Kidney epithelial cell (primary cell): ENCODE measurements at regions not wholly inside any gene's neighbourhood (a gene's known extent, or its start where the extent isn't known, plus 50 kb on each side); places are given as distances from the start of the nearest gene placed in this dataset.
A peak's percentile ranks its signal among the peaks of the same experiment; 100 is the strongest.

Source experiments
- DNase-seq: peaks from one replicate; pipeline ENCODE4 v3.0.0-alpha.2; 2010; ENCODE audit warnings: low read depth
- H3K27me3 ChIP-seq: 2 replicates; pipeline ENCODE4 v1.6.0; 2011; ENCODE audit warnings: low read length; ENCODE audit not compliant: control insufficient read depth, insufficient read depth
- H3K36me3 ChIP-seq: 2 replicates; pipeline ENCODE4 v1.5.1; 2011; ENCODE audit warnings: low read length; ENCODE audit not compliant: control insufficient read depth, insufficient read depth
- H3K4me3 ChIP-seq: 2 replicates; pipeline ENCODE4 v1.5.1; 2011; ENCODE audit warnings: low read depth, mild to moderate bottlenecking, control low read depth, low read length
- CTCF ChIP-seq: IDR thresholded peaks from 2 replicates; pipeline ENCODE4 v1.5.1; 2011; ENCODE audit warnings: mild to moderate bottlenecking, moderate library complexity, low read length, control low read depth, inconsistent platforms; ENCODE audit not compliant: insufficient read depth, poor library complexity, severe bottlenecking

GRCh38 chr1:187509091-187509490 lies 680.3 kb downstream of the PLA2G4A start:
- DNase-seq, result no peak
- Histone ChIP-seq H3K4me3 (no peak overlapping the region), H3K36me3 (no peaks in the 10 kb centered on the region), H3K27me3 (no peaks in the 10 kb centered on the region)
- TF ChIP-seq CTCF, result no peak

GRCh38 chr1:187513190-187513589 lies 684.4 kb downstream of the PLA2G4A start:
- Histone ChIP-seq H3K27me3 (no peaks in the 10 kb centered on the region), H3K36me3 (no peaks in the 10 kb centered on the region), H3K4me3 (no peak overlapping the region)
- no peak for DNase-seq
- TF ChIP-seq CTCF, result no peak

GRCh38 chr1:187514110-187514509 lies 685.4 kb downstream of the PLA2G4A start:
- no peak for TF ChIP-seq CTCF
- H3K36me3 ChIP-seq, result no peaks in the 10 kb centered on the region
- DNase-seq, result no peak
- no peaks in the 10 kb centered on the region for H3K27me3 ChIP-seq
- no peak overlapping the region for H3K4me3 ChIP-seq

GRCh38 chr1:187516874-187517273 lies 688.1 kb downstream of the PLA2G4A start:
- H3K36me3 ChIP-seq, result no peaks in the 10 kb centered on the region
- H3K27me3 ChIP-seq, result no peaks in the 10 kb centered on the region
- H3K4me3 ChIP-seq, result no peak overlapping the region
- TF ChIP-seq CTCF, result no peak
- peak; percentile 5 for DNase-seq

GRCh38 chr1:187517546-187517945 lies 688.8 kb downstream of the PLA2G4A start:
- no peaks in the 10 kb centered on the region for H3K36me3 ChIP-seq
- no peak overlapping the region for H3K4me3 ChIP-seq
- TF ChIP-seq CTCF, result no peak
- H3K27me3 ChIP-seq, result no peaks in the 10 kb centered on the region
- no peak for DNase-seq

GRCh38 chr1:187527346-187527745 lies 698.6 kb downstream of the PLA2G4A start:
- Histone ChIP-seq H3K27me3 (no peaks in the 10 kb centered on the region), H3K36me3 (no peaks in the 10 kb centered on the region), H3K4me3 (no peak overlapping the region)
- TF ChIP-seq CTCF, result no peak
- DNase-seq, result no peak
